HG03354 (cell line): ENCODE measurements at regions not wholly inside any gene's neighbourhood (a gene's known extent, or its start where the extent isn't known, plus 50 kb on each side); places are given as distances from the start of the nearest gene placed in this dataset.

Experiments used
- ATAC-seq: cut with Tn5 transposase; IDR thresholded peaks from one replicate; pipeline ENCODE4 v1.9.1; 2021; ENCODE audit warnings: mild to moderate bottlenecking; ENCODE audit not compliant: unreplicated experiment, poor library complexity, severe bottlenecking

DNA sequence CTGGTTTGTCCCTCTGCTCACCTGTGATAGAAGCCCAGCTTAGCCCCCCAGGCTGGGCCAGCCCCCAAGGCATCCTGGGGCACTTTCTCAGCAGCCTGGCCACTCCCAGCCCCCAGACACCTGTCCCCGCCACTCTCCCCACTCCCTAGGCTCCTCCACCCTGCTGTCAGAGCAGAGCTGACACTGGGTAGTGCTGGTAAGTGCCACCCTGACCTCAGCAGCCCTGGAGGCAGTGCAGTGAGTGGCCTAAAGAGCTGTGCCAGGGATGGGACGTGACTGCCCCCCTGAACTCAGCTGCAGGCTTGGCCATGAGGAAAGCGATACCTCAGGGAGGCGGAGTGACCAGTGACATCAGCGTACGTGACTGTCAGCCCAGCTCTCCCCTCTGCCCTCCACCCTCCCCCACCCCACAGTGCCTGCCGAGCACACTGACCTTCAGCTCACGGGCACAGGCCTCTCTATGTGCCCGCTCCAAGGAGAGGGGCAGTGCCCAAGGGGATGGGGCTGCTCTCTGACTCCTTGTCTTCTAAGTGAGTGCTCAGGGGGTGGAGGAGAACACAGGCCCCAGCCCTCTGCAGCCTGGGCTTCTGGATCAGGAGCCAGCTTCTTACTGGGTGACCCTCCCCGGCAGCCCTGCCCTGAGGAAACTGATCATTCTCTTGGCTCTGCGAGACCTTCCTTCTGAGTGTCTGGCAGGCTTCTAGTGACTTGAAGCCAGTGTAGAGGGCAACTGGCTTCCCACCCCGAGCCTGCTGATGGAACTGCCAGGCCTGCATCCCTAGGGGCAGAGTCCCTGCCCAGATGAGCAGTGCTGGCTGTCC is 172.7 kb downstream of the MRPL14 start:
- ATAC-seq, result no peak

DNA sequence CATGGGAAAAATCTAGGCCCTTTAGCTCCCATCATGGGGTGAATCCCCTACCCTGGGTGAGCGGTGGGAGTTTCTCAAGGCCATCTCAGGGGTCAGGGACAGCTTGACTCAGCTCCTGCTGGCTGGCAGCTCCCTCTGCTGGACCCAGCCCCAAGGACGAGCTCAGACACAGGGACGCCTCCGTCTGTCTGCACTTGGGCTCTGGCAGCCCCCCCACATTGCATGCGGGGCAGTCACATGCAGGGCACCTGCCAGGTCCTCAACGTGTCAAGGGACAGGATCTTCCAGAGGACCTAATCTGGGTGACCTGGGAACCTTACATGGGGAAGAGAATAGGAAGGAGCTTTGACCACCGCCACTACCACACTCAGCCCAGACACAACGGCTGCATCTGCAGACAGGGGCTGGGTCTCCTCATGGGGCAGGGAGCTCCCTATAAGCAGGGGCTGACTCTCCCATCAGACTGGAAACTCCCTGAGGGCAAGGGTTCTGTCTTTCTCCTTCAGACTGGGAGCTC is 173.4 kb downstream of the MRPL14 start:
- ATAC-seq, result no peak

DNA sequence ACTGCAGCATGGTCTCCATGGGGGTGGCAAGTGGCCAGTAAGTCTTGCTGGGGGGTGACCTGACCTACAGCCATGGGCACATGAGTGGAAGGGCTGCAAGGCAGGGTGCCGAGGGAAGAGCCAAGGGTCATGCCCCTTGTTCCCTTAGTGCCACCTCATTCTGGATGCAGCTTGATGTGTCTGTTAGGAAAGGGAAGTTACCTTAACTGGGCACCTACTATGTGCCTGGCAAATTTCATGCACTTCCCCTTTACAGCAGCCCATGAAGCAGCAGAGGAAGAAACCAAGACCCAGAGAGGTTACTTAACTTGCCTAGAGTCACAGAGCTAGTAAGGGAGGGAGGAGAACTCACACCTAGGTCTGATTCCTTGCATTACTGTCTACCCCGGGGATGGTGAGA is 174.0 kb downstream of the MRPL14 start:
- no peak for ATAC-seq

DNA sequence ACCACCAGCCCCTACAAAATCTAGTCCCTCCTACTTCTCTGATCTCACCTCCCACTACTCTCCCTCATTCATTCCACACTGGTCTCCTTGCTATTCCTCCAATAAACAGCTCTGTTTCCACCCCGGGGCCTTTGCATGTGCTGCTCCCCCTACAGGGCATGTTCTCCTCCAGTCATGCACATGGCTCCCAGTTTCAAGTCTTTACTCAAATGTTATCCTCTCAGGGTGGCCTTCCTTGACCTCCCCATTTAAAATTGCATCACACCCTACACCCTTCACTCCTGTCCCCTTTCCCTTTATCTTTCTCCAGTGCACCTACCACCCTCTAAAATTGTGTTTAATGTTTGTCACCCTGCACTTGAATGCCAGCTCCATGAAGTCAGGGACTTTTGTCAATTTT is 174.5 kb downstream of the MRPL14 start:
- ATAC-seq, result no peak

DNA sequence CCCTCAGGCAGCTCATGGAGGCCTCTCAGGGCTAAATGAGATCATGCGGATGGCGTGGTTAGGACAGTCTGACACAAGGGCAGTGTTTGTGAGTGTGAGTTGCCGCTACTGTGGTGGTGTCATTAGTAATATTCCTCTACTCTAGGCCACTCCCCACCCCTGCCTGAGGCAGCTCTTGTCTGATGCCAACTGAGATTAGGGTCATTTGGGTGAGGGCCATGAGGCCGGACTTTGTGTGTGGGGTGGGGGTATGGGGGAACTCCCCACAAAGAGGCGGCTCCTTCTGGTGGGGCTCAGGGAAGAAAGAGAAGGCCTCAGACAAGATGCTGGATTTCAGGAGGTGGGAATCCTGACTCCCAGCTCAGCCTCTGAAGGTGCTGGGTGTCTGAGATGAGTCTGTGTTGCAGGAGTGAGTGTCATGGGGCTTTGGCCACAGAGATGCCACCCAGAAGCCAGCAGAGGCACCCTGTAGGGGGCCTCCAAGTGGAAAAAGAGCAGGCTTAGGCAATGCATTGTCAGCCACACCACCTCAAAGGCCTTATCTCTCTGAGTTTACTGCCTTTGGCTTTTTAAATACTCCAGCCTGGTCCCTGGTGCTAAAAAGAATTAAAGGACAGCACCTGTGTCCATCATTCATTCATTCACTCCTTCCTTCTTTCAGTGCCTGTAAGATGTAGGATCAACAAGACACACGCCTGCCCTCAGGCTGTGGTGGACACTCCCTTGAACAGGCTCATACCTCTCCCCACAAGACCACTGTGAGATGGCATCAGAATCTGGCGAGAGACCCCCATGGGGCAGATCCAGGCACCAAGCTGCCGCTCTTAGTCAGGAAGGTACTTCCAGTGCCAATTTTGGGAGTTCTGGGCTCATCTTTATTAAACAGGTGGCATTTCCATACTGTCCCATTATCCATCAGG is 175.2 kb downstream of the MRPL14 start:
- ATAC-seq, result no peak

DNA sequence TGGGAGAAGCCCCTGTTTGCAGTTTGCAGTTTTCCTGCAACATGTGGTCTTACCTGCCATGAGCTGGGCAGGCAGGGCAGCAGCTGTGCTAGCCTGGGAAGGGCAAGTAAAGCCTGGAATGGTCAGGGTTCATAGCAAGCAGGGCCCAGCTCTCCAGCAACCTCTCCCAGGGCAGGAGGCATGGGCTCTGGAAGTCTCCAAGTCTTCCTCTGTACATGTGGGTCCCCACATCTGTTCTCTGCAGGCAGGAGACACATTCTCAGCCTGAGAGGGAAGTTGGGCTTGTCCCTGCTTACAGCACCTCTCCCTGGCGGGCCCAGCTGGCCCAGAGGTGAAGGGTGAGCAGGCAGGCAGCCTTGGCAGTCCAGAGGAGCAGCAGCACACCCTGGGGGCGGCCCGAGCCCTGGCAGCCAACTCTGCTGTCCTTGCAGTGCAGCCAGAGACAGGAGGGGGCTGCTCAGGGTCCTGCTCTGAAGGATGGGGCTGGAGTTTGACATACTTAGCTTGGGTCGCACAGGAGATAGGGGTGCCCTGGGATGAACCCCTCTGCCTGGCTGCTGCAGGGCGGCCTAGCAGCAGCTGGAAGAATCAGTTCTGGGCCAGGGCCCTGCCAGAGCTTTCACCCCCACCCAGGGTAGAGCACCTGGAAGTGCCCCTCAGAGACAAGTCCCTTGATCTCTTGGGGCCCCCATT is 176.0 kb downstream of the MRPL14 start:
- no peak for ATAC-seq

DNA sequence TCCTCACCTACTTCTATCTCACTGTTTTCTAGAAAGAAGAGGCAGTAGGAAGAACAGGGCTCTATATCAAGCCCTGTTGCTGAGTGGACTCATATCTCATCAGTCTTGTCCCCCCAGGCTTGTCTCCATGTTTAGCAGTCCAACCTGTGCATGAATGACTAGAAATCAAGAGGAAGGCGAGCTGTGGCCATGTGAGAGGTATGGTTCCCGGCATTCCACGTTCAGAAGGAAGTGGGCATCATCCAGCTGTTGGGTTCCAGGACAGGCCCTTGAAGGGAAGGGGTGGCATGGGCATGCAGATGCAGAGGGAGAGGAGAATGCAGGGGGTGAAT is 176.6 kb downstream of the MRPL14 start:
- no peak for ATAC-seq

DNA sequence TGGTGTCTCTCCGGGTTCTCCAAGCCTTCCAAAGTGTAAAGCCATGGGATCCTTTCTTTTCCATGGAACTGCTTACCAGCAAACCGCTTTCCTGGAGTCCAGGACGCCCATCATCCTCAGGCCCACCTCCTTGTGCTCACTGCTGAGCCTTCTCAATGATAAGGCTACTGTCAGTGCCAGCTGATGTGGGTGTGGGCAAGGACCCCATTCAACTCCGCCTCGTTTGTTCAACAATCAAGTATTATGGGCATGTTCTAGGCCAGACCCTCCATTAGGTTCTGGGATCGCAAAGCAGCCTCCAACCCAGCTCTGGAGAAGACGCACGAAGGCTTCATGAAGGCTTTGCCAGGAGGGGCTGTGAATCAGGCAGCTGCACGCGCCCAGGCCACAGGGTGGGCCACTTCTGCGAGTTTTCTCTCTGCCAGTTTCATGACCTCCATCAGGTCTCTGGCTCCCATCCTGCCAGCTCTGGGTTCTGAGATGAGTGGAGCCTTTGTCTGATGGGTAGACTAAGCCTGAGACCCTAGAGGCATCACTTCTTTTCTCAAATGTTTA is 177.1 kb downstream of the MRPL14 start:
- ATAC-seq, result no peak

DNA sequence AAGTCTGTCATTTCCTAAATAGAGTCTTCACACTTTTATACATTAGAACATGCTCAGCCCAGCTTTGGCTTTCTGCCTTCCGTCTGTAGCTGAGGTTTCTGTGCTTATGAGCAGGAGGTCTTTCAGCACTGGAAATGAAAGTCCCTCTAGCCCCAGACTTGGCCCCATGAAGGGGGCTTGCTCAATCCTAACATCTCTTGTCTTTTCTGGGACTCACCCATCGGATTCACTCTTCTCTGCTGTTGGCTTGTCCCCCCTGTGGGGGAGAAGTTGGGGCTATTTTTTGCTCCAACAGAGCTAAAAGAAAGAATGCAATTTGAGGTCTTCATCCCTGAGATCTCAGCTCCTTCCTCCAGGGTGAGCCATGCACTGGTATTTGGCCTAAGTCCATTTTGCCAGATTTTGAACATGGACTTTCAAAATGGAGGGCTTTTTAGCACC is 177.7 kb downstream of the MRPL14 start:
- ATAC-seq, result no peak

DNA sequence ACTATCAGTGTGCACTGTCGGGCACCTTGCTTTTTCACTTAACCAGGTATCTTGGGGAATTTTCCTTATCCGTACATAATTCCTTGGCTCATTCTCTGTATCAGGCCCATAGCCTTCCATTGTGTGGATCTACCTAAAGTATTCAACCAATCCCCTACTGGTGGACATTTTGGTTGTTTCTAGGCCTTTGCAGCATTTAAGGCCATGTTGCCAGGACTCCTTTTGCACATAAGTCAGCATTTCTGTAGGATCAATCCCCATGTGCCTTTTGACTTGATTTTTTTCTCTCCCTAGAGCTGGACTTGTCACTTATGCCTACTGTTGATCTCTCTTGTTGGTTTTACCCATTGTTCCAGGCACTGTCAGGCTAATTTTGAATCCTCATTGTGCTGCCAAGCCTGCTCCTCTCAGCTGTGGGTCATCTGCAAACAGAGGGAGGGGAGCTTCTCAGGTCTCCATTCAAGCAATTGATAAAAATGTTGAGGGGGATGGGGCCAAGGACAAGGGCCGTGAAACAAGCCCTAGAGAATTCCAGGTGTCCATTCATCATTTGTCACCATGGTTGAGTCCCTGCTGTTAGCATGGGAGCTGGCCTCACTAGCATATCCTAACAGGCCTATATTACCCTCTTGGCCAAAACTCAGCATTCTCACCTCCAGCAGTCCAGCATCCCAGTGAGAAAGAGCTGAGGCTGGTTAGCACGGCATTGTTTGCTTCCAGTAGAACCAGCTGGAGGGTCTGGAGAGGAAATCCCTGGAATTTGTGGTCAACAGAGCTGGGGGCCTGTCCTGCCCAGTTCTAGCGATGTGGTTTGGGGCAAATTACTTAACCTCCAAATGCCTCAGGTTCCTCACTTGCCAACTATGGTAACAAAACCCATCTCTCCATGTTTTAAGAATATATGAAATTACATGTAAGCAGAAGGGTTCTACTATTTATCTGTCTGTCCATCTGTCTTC is 178.4 kb downstream of the MRPL14 start:
- ATAC-seq, result no peak

DNA sequence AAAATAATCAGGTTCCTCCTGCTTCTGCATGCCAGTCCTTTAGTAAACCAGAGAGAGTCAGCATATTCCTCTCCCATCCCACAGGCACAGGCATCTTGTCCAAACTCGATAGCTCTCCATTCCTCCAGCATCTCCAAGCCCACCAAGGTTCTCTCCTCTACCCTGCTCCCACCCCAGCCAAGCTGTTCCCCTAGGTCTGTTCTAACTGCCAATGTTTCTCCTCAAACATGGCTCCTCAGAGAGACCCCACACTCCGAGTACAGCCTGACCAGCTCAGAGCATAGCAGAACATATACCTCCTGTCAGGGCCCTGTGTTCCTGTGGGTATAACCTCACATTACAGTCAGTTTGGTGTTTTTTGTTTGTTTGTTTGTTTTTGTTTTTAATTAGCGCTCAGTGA is 177.8 kb downstream of the VEGFA start:
- ATAC-seq, result no peak

DNA sequence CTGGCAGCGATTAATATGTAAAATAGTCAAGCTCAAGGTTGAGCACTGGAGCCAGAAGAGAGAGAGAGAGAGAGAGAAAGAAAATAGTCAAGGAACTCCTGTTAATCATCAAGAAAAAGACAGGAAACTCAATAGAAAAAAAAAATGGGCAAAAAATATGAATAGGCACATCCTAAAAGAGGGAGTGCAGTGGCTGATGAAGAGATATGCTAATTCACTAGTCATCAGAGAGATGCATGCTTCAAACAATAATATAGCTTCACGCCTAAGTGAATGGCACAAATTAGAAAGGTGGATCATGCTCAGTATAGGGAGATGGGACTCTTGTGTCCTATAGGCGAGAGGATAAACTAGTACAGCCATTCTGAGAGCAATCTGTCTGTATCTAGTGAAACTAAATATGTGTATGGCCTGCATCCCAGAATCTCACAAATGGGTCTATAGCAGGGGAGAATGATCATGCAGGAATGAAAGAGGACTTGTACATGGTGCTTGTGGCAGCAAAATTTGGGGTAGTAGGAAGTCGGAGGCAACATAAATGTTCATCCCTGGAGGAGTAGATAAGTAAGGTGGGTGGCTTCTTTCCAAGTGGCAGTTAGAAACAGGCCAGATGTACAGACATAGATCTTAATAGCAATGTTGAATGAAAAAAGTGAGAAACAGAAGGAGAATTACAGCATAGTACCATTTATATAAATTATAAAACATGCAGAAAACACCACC is 176.8 kb downstream of the VEGFA start:
- no peak for ATAC-seq

DNA sequence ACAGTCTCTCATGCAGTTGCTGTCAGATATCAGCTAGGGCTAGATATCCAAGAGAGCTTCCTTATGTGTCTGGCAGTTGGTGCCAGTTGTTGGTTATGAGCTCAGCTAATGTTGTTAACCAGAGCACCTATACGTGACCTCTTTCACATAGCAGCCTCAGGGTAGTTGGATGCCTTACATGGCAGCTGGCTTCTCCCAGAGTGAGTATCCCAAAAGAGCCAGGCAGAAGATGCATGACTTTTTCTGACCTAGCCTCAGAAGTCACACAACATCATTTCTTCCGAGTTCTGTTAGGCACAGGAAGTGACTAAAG is 175.7 kb downstream of the VEGFA start:
- ATAC-seq, result no peak

DNA sequence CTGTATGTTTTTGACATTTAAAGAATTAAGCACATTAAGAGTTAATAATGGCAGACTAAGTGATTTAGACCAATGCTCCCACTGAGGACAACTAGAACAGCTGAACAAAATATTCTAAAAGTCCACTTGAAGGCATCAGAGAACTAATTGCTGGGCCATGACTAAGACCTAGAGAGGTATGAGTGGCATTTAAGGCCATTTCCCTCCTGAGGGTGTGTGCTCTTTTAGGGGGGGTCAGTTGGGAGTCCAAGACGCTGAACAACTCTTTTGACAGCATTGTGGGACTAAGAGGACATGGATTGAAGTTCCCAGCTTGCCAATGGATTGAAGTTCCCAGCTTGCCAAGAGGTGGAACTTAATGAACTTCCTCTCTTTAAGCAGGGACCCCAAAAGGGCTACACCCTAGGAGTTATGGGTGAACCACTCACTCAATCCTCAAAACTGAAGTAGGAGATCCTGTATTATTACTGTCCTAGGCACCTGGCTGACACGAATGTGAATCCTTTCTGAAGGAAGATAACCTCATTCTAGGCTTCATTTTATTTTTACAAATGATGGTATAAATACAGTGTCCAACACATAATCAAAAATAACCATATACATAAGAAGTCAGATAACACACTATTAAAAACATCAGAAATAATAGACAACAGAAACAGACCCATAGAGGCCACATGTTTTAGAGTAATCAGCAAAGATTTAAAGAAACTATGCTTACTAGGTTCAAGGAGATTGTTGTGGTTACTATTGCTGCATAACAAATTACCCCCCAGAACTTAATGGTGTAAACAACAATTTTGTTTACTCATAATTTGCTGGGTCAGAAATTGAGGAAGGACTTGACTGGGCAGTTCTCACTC is 175.1 kb downstream of the VEGFA start:
- no peak for ATAC-seq

DNA sequence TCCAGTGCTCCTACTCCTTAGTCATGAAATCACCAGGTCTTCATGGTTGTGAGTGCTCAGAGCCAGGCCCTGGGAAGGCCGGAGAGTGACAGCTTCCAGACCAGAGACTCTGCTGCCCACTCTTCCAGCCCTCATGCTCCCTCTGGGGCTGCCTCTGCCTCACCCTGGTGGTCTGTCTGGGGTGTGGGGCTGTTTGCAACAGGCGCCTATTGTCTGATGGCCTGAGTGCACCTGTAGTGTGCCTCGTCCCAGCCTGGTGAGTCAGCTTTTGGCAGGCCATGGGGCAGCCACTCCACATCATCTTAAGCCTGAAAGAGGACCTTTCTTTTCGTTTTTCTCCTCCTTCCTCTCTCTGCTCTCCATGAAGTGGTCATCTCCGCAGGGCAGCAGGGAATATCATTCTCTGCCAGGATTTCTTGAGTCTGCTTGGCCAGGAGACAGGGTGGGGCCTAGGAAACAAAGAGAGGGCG is 173.8 kb downstream of the VEGFA start:
- no peak for ATAC-seq

DNA sequence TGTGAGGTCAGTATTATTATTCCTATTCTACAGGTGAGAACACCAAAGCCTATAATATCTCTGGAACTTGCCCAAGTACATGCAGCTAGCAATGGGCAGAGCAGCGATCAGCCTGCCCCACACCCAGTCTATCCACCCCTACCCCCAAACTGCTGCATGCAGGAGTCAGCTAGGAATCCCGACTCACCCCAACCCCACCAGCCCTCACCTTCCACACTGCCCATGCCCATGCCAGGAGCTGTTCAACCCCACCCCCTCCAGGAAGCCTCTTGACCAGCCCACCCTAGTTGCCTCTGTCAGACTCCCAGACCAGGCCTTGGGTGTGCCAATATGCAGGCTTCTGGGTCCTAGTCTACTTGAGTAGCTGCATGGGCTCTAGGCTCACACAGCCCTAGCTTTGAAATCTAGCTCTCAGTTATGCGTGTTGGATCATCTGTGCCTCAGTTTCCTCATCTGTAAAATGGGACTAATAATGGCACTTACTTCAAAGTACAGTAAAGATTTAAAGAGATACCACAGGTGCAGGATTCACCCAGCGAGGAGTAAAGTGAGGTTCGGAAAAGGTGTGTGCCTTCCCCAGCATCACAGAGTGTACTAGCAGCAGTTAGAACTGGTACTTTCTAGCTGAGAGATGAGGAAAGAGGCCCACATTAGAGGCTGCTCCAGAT is 173.2 kb downstream of the VEGFA start:
- no peak for ATAC-seq

DNA sequence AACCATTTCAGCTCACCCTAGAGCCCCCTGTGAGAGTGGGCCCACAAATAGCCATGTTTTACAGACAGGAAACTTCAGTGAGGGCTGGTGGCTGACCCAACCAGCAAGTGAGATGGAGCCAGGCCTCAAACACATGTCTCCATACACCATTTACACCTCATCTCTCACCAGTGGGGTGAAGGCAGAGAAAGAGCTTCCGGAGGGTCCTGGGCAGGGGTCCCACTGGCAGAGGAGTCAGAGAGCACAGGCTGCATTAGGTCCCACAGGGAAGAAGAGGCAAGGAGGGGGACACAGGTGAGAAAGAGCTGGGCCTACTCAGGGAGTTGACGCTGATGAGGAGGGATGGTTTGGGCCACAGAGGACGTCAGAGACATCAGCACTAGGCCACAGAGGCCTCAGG is 172.6 kb downstream of the VEGFA start:
- ATAC-seq, result no peak
